H1 (cell line): ENCODE measurements at regions not wholly inside any gene's neighbourhood (a gene's known extent, or its start where the extent isn't known, plus 50 kb on each side); places are given as distances from the start of the nearest gene placed in this dataset.

Experiments
- BCL11A ChIP-seq, 2 experiments: IDR thresholded peaks; one replicate each; pipeline ENCODE4 v1.6.1; 2011; ENCODE audit warnings: low read depth in 2 of 2, low read length in 2 of 2, mild to moderate bottlenecking in 2 of 2
- HDAC2 ChIP-seq, 2 experiments: fragments of 300-600 bp in 1 of 2; sonication (generic) in 1 of 2; IDR thresholded peaks; 2 replicates each; pipeline ENCODE4 v1.6.1; 2011 to 2012; ENCODE audit warnings: low read depth in 2 of 2, low read length in 2 of 2, mild to moderate bottlenecking in 2 of 2, moderate library complexity in 2 of 2, borderline replicate concordance in 1 of 2, inconsistent platforms in 1 of 2
- RNF2 ChIP-seq: fragments of 200-900, 300-1000 bp; sonication (generic); IDR thresholded peaks from 2 replicates; pipeline ENCODE4 v1.7.1; 2016; ENCODE audit warnings: borderline replicate concordance, low read depth, mild to moderate bottlenecking, antibody characterized with exemption, low read length; ENCODE audit not compliant: poor library complexity, severe bottlenecking; ENCODE audit errors: missing control alignments
- SIRT6 ChIP-seq: IDR thresholded peaks from one replicate; pipeline ENCODE4 v1.7.1; 2012; ENCODE audit warnings: low read length, inconsistent platforms
- YY1 ChIP-seq: IDR thresholded peaks from 2 replicates; pipeline ENCODE4 v1.6.1; 2011; ENCODE audit warnings: low read depth, mild to moderate bottlenecking, low read length
- TF ChIP-seq, protein P1 (sequence below), 3 experiments: IDR thresholded peaks; 1 replicate in 2 of 3; 2 replicates in 1 of 3; pipeline versions ENCODE4 v1.5.1 to v1.6.1; 2011; ENCODE audit warnings: low read length in 3 of 3, mild to moderate bottlenecking in 3 of 3, inconsistent platforms in 2 of 3, low read depth in 1 of 3, moderate library complexity in 1 of 3; ENCODE audit not compliant: insufficient read depth in 1 of 3; ENCODE audit errors: control extremely low read depth in 1 of 3
- TF ChIP-seq, protein P2 (sequence below): IDR thresholded peaks from 2 replicates; pipeline ENCODE4 v1.6.1; 2011; ENCODE audit warnings: low read length, improper control_type of control experiment

DNA sequence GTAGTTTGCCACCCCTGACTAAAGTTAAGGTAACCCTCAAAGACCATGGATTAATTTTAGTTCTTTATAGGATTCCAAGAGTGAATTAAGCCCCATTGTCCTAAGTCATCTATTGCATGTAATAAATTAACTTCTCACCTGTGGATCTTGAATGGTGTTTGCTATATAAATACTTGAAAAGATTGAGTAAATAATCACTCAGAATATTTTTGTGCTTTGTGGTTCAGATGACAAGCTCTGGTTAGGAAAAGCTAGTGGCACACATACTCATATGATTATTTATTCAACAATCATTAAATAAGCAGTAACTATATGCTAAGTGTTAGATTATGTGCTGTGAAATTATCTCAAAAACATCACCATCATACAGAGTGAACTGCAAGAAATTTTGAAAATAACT lies 203.2 kb downstream of the OGFRL1 start (continued):
- TF ChIP-seq, protein P1, sequence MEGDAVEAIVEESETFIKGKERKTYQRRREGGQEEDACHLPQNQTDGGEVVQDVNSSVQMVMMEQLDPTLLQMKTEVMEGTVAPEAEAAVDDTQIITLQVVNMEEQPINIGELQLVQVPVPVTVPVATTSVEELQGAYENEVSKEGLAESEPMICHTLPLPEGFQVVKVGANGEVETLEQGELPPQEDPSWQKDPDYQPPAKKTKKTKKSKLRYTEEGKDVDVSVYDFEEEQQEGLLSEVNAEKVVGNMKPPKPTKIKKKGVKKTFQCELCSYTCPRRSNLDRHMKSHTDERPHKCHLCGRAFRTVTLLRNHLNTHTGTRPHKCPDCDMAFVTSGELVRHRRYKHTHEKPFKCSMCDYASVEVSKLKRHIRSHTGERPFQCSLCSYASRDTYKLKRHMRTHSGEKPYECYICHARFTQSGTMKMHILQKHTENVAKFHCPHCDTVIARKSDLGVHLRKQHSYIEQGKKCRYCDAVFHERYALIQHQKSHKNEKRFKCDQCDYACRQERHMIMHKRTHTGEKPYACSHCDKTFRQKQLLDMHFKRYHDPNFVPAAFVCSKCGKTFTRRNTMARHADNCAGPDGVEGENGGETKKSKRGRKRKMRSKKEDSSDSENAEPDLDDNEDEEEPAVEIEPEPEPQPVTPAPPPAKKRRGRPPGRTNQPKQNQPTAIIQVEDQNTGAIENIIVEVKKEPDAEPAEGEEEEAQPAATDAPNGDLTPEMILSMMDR (IDR thresholded peaks at IDR 0.05; ENCODE audit: control extremely low read depth in 1 of 3, insufficient read depth in 1 of 3, low read depth in 1 of 3, low read length in 3 of 3) = no peak
- TF ChIP-seq, protein P2, sequence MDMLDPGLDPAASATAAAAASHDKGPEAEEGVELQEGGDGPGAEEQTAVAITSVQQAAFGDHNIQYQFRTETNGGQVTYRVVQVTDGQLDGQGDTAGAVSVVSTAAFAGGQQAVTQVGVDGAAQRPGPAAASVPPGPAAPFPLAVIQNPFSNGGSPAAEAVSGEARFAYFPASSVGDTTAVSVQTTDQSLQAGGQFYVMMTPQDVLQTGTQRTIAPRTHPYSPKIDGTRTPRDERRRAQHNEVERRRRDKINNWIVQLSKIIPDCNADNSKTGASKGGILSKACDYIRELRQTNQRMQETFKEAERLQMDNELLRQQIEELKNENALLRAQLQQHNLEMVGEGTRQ = no peak
- TF ChIP-seq BCL11A (IDR thresholded peaks at IDR 0.05; ENCODE audit: low read depth in 2 of 2, low read length in 2 of 2) (no peak), HDAC2 (IDR thresholded peaks at IDR 0.05; ENCODE audit: borderline replicate concordance in 1 of 2, low read depth in 2 of 2, low read length in 2 of 2) (no peak), SIRT6 (no peak), RNF2 (no peak), YY1 (no peak)
